WTC11 (cell line): ENCODE measurements at regions not wholly inside any gene's neighbourhood (a gene's known extent, or its start where the extent isn't known, plus 50 kb on each side); places are given as distances from the start of the nearest gene placed in this dataset.
A peak's percentile ranks its signal among the peaks of the same experiment; 100 is the strongest.

ENCODE experiments used
- ATAC-seq: fragments of 200-7000 bp; cut with Tn5 transposase; 2 replicates; pipeline ENCODE4 v1.10.0; 2021; ENCODE audit warnings: mild to moderate bottlenecking, moderate library complexity
- CTCF ChIA-PET: fragments of 300-600 bp; sonication (Branson Sonifier 250); formaldehyde crosslinking; loops from one replicate; lab custom pipeline; 2021; ENCODE audit warnings: antibody characterized with exemption; lab: Charles Lee
- POLR2A ChIA-PET: fragments of 350-600 bp; sonication (Branson Sonifier 250); formaldehyde crosslinking; loops from one replicate; lab custom pipeline; 2021; ENCODE audit warnings: antibody characterized with exemption; lab: Charles Lee
- DNase-seq: peaks from one replicate; pipeline ENCODE4 v3.0.0; 2021; ENCODE audit warnings: low spot score
- H3K27ac Mint-ChIP-seq: 2 replicates; pipeline ENCODE4 v1.8.0; 2021; ENCODE audit warnings: mixed read lengths
- H3K27me3 Mint-ChIP-seq: 2 replicates; pipeline ENCODE4 v1.8.0; 2021; ENCODE audit warnings: low read depth, mild to moderate bottlenecking, moderate library complexity, mixed read lengths
- H3K36me3 Mint-ChIP-seq: 2 replicates; pipeline ENCODE4 v1.8.0; 2021; ENCODE audit warnings: mixed read lengths
- H3K4me1 Mint-ChIP-seq: 2 replicates; pipeline ENCODE4 v1.8.0; 2022; ENCODE audit warnings: mixed read lengths
- H3K4me3 Mint-ChIP-seq: 2 replicates; pipeline ENCODE4 v1.8.0; 2021; ENCODE audit warnings: mild to moderate bottlenecking, moderate library complexity, mixed read lengths
- H3K9me3 Mint-ChIP-seq: 2 replicates; pipeline ENCODE4 v1.8.0; 2021; ENCODE audit warnings: mixed read lengths
- CBFB ChIP-seq: sonication (generic); formaldehyde crosslinking; IDR thresholded peaks from 2 replicates; pipeline ENCODE4 v1.8.1; 2022; ENCODE audit warnings: mild to moderate bottlenecking, low read depth, missing genetic modification reagents
- CREM ChIP-seq: sonication (generic); formaldehyde crosslinking; IDR thresholded peaks from 2 replicates; pipeline ENCODE4 v1.8.1; 2022; ENCODE audit warnings: mild to moderate bottlenecking, missing genetic modification reagents, moderate library complexity
- FOXJ3 ChIP-seq: sonication (generic); formaldehyde crosslinking; IDR thresholded peaks from 2 replicates; pipeline ENCODE4 v1.9.0; 2021; ENCODE audit warnings: missing genetic modification reagents, mild to moderate bottlenecking, borderline replicate concordance
- JAZF1 ChIP-seq: fragments of 250-450 bp; sonication (Bioruptor Pico); IDR thresholded peaks from 2 replicates; pipeline ENCODE4 v1.9.0; 2021; ENCODE audit warnings: moderate library complexity, mild to moderate bottlenecking, inconsistent platforms
- NR3C1 ChIP-seq: sonication (generic); formaldehyde crosslinking; conservative IDR thresholded peaks from 2 replicates; pipeline ENCODE4 v1.8.1; 2023; ENCODE audit warnings: low read depth, mild to moderate bottlenecking, missing genetic modification reagents
- RELA ChIP-seq: sonication (generic); formaldehyde crosslinking; IDR thresholded peaks from 2 replicates; pipeline ENCODE4 v1.8.1; 2022; ENCODE audit warnings: missing genetic modification reagents, mild to moderate bottlenecking, borderline replicate concordance
- ZNF232 ChIP-seq: sonication (generic); formaldehyde crosslinking; IDR thresholded peaks from 2 replicates; pipeline ENCODE4 v1.8.0; 2022; ENCODE audit warnings: mild to moderate bottlenecking, missing genetic modification reagents
- TF ChIP-seq, protein P1 (sequence below): sonication (generic); formaldehyde crosslinking; IDR thresholded peaks from 2 replicates; pipeline ENCODE4 v1.8.0; 2022; ENCODE audit warnings: mild to moderate bottlenecking, missing genetic modification reagents
- TF ChIP-seq, protein P2 (sequence below): fragments of 250-450 bp; sonication (Bioruptor Pico); IDR thresholded peaks from 2 replicates; pipeline ENCODE4 v1.8.0; 2021; ENCODE audit warnings: mild to moderate bottlenecking
- TF ChIP-seq, protein P3 (sequence below): sonication (generic); formaldehyde crosslinking; IDR thresholded peaks from 2 replicates; pipeline ENCODE4 v1.8.1; 2023; ENCODE audit warnings: mild to moderate bottlenecking, missing genetic modification reagents, moderate library complexity
- TF ChIP-seq, protein P4 (sequence below): fragments of 200-600 bp; IDR thresholded peaks from 2 replicates; pipeline ENCODE4 v1.8.0; 2022; ENCODE audit warnings: antibody characterized with exemption
- TF ChIP-seq, protein P5 (sequence below): sonication (generic); formaldehyde crosslinking; IDR thresholded peaks from 2 replicates; pipeline ENCODE4 v1.8.0; 2022; ENCODE audit warnings: mild to moderate bottlenecking, missing genetic modification reagents

DNA sequence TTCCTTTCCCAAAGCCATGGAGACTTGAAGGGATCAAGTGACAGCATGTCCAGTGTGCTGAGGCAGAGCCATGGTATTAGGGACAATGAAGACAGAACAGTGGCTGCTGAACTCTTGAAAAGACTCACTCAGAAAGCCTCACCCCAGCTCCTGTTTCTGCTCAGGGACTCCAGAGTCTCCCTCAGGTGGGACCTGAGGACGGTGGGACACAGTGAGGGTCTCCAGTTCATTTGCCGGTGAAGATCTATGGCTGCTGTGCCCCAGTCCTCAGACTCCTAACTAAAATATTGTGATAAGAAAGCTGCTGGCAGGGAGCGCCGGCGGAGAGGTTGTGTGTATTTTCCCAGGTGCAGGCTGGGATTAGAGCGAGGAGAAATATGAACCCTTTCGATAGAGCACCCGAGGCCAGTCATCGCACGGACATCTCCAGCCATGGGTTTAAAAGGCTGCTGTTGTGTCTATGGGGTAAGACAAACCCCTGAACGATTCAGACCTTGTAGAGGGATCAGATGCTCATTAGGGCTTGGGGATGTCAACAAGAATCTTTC lies 57.2 kb downstream of the C7orf25 start:
- DNase-seq, result no peak
- TF ChIP-seq, protein P1, sequence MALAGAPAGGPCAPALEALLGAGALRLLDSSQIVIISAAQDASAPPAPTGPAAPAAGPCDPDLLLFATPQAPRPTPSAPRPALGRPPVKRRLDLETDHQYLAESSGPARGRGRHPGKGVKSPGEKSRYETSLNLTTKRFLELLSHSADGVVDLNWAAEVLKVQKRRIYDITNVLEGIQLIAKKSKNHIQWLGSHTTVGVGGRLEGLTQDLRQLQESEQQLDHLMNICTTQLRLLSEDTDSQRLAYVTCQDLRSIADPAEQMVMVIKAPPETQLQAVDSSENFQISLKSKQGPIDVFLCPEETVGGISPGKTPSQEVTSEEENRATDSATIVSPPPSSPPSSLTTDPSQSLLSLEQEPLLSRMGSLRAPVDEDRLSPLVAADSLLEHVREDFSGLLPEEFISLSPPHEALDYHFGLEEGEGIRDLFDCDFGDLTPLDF, result no peak
- no peak for TF ChIP-seq ZNF232 (CRISPR knock-in tag)
- TF ChIP-seq, protein P2, sequence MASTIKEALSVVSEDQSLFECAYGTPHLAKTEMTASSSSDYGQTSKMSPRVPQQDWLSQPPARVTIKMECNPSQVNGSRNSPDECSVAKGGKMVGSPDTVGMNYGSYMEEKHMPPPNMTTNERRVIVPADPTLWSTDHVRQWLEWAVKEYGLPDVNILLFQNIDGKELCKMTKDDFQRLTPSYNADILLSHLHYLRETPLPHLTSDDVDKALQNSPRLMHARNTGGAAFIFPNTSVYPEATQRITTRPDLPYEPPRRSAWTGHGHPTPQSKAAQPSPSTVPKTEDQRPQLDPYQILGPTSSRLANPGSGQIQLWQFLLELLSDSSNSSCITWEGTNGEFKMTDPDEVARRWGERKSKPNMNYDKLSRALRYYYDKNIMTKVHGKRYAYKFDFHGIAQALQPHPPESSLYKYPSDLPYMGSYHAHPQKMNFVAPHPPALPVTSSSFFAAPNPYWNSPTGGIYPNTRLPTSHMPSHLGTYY (CRISPR knock-in tag), result no peak
- H3K27ac Mint-ChIP-seq, result no peak overlapping the region
- peaks cover 6% of the 10 kb centered on the region for H3K27me3 Mint-ChIP-seq
- POLR2A ChIA-PET, result no interaction called here
- H3K4me3 Mint-ChIP-seq, result no peak overlapping the region
- peaks cover 21% of the 10 kb centered on the region for H3K4me1 Mint-ChIP-seq
- ATAC-seq, result no peak
- H3K9me3 Mint-ChIP-seq, result peaks cover 5% of the 10 kb centered on the region
- peaks cover 5% of the 10 kb centered on the region for H3K36me3 Mint-ChIP-seq
- CTCF ChIA-PET, result no interaction called here

DNA sequence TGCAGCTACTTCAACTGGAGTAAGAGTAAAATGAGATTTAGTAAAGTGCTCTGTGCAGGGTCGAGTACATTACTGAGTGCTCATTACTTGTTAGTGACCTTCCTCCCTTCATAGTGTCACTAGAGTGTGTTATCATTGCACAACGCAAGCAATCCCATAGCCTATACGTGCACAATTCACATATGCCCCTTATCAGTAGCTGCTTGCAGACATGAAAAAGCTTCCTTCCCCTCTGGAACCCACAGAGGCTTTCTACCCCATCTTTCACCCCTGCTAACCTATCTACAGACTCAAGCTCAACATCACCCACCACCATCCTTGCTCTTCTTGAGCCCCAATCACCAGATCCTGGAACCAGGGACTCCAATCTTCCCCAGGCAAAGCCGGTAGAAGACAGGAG lies 59.3 kb downstream of the C7orf25 start:
- TF ChIP-seq, protein P3, sequence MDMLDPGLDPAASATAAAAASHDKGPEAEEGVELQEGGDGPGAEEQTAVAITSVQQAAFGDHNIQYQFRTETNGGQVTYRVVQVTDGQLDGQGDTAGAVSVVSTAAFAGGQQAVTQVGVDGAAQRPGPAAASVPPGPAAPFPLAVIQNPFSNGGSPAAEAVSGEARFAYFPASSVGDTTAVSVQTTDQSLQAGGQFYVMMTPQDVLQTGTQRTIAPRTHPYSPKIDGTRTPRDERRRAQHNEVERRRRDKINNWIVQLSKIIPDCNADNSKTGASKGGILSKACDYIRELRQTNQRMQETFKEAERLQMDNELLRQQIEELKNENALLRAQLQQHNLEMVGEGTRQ (CRISPR knock-in tag), result no peak
- no peak for TF ChIP-seq FOXJ3 (CRISPR knock-in tag)
- no peak for TF ChIP-seq CREM (CRISPR knock-in tag)
- no peak for TF ChIP-seq JAZF1 (CRISPR knock-in tag)
- TF ChIP-seq NR3C1 (CRISPR knock-in tag), result no peak
- no peak for TF ChIP-seq CBFB (CRISPR knock-in tag)
- TF ChIP-seq, protein P4, sequence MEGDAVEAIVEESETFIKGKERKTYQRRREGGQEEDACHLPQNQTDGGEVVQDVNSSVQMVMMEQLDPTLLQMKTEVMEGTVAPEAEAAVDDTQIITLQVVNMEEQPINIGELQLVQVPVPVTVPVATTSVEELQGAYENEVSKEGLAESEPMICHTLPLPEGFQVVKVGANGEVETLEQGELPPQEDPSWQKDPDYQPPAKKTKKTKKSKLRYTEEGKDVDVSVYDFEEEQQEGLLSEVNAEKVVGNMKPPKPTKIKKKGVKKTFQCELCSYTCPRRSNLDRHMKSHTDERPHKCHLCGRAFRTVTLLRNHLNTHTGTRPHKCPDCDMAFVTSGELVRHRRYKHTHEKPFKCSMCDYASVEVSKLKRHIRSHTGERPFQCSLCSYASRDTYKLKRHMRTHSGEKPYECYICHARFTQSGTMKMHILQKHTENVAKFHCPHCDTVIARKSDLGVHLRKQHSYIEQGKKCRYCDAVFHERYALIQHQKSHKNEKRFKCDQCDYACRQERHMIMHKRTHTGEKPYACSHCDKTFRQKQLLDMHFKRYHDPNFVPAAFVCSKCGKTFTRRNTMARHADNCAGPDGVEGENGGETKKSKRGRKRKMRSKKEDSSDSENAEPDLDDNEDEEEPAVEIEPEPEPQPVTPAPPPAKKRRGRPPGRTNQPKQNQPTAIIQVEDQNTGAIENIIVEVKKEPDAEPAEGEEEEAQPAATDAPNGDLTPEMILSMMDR, result no peak
- TF ChIP-seq RELA (CRISPR knock-in tag), result no peak
- DNase-seq (no peak), ATAC-seq (no peak)
- Mint-ChIP-seq H3K9me3 (peaks cover 3% of the 10 kb centered on the region; the same call in 1 of the 2 replicates), H3K27ac (no peak overlapping the region), H3K36me3 (no peaks in the 10 kb centered on the region), H3K4me3 (no peak overlapping the region), H3K27me3 (peaks cover 6% of the 10 kb centered on the region), H3K4me1 (peaks cover 14% of the 10 kb centered on the region)
- POLR2A ChIA-PET, result no interaction called here
- CTCF ChIA-PET, result interaction anchor here (0.7 to 1.4 kb wide), 3 partner anchors 9 to 912 kb away, joined by 3 to 4 read pairs (median 4); no protein-coding TSS in a partner anchor

DNA sequence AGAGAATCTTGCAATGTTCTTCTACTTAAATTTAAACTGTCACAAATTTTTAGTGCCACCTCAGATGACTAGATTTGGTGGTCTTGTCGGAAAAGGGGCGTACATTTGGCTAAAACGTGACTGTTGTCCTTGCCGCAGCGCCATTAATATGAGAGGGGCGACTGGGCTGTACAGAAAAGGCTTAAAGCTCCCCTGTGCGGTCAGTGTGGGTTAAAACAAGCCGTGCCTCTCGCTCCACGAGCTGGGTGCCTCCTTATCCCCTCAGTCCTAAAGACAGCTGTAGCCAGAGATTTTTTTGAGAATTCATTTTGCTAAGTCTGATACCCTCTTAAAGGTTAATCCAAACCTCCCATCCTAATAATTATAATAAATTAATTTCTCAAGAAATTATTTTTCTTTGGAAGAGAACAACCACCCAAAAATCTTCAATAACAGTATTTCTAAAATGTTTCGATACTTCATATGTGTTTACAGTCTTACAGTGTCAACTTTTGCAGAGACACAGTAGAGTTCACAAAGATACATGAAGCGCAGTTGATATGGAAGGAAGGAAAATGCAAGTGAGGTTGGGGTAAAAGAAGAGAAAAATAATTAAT lies 68.6 kb downstream of the C7orf25 start:
- H3K36me3 Mint-ChIP-seq, result 0 out of 2 replicates have a peak, but pooled peaks cover 4% of the 10 kb centered on the region
- ATAC-seq (peak; percentile 99), DNase-seq (peak; percentile 68)
- CTCF ChIA-PET, result interaction anchor here (0.6 to 1.6 kb wide), 22 partner anchors 9 to 902 kb away, joined by 3 to 17 read pairs (median 4); no protein-coding TSS in a partner anchor
- peaks cover 23% of the 10 kb centered on the region for H3K4me1 Mint-ChIP-seq
- H3K27me3 Mint-ChIP-seq, result no peaks in the 10 kb centered on the region
- H3K9me3 Mint-ChIP-seq, result peaks cover 13% of the 10 kb centered on the region
- no peak overlapping the region for H3K4me3 Mint-ChIP-seq
- TF ChIP-seq, protein P4, result 0 out of 2 replicates have a peak, but pooled peaks have one; percentile 17
- TF ChIP-seq, protein P5, sequence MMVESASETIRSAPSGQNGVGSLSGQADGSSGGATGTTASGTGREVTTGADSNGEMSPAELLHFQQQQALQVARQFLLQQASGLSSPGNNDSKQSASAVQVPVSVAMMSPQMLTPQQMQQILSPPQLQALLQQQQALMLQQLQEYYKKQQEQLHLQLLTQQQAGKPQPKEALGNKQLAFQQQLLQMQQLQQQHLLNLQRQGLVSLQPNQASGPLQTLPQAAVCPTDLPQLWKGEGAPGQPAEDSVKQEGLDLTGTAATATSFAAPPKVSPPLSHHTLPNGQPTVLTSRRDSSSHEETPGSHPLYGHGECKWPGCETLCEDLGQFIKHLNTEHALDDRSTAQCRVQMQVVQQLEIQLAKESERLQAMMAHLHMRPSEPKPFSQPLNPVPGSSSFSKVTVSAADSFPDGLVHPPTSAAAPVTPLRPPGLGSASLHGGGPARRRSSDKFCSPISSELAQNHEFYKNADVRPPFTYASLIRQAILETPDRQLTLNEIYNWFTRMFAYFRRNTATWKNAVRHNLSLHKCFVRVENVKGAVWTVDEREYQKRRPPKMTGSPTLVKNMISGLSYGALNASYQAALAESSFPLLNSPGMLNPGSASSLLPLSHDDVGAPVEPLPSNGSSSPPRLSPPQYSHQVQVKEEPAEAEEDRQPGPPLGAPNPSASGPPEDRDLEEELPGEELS, result no peak
- no peak overlapping the region for H3K27ac Mint-ChIP-seq
- POLR2A ChIA-PET, result interaction anchor here (0.6 kb wide), 1 partner anchor 90 kb away, joined by 5 read pairs; no protein-coding TSS in a partner anchor
